ENCODE measurements at regions not wholly inside any gene's neighbourhood (a gene's known extent, or its start where the extent isn't known, plus 50 kb on each side); places are given as distances from the start of the nearest gene placed in this dataset.

- no peak for TF ChIP-seq CTCF (IDR thresholded peaks at IDR 0.05)
- intact Hi-C loops (cut with DNase I, micrococcal nuclease): no loop called here
Observed at GRCh38 chr11:37929100-37929653, 1331.1 kb upstream of the RAG2 start.

GRCh38 chr11:37926772-37927171, 1328.7 kb upstream of the RAG2 start:
- no peak for TF ChIP-seq CTCF (IDR thresholded peaks at IDR 0.05)
- H3K4me1 ChIP-seq (ENCODE audit: low read depth): no peaks in the 10 kb centered on the region
- intact Hi-C loops (cut with DNase I, micrococcal nuclease): no loop called here
- no peak for DNase-seq
- no peaks in the 10 kb centered on the region for H3K36me3 ChIP-seq (ENCODE audit: low read depth)
- H3K4me3 ChIP-seq: no peak overlapping the region
- no peak for ATAC-seq
- H3K9me3 ChIP-seq: no peaks in the 10 kb centered on the region

More at GRCh38 chr11:37929100-37929653, 1331.1 kb upstream of the RAG2 start:
- DNase-seq (no peak), ATAC-seq (no peak)
- H3K36me3 ChIP-seq (ENCODE audit: low read depth): no peaks in the 10 kb centered on the region
- H3K4me1 ChIP-seq (ENCODE audit: low read depth): no peaks in the 10 kb centered on the region
- H3K9me3 ChIP-seq: no peaks in the 10 kb centered on the region
- no peak overlapping the region for H3K4me3 ChIP-seq

GRCh38 chr11:37916331-37916730, 1318.3 kb upstream of the RAG2 start:
- no peaks in the 10 kb centered on the region for H3K4me1 ChIP-seq (ENCODE audit: low read depth)
- intact Hi-C loops (cut with DNase I, micrococcal nuclease): no loop called here
- H3K36me3 ChIP-seq (ENCODE audit: low read depth): no peaks in the 10 kb centered on the region
- no peaks in the 10 kb centered on the region for H3K9me3 ChIP-seq
- no peak overlapping the region for H3K4me3 ChIP-seq
- TF ChIP-seq CTCF (IDR thresholded peaks at IDR 0.05): no peak
- ATAC-seq: no peak
- no peak for DNase-seq

GRCh38 chr11:37914859-37915258, 1316.8 kb upstream of the RAG2 start:
- intact Hi-C loops (cut with DNase I, micrococcal nuclease): no loop called here
- no peak for ATAC-seq
- Histone ChIP-seq H3K9me3 (no peaks in the 10 kb centered on the region), H3K4me3 (no peak overlapping the region), H3K4me1 (ENCODE audit: low read depth) (no peaks in the 10 kb centered on the region), H3K36me3 (ENCODE audit: low read depth) (no peaks in the 10 kb centered on the region)
- no peak for TF ChIP-seq CTCF (IDR thresholded peaks at IDR 0.05)
- DNase-seq: no peak

GRCh38 chr11:37908219-37908548, 1310.1 kb upstream of the RAG2 start:
- DNase-seq (no peak), ATAC-seq (no peak)
- intact Hi-C loops (cut with DNase I, micrococcal nuclease): no loop called here
- H3K4me3 ChIP-seq: no peak overlapping the region
- H3K9me3 ChIP-seq: no peaks in the 10 kb centered on the region
- no peaks in the 10 kb centered on the region for H3K4me1 ChIP-seq (ENCODE audit: low read depth)
- TF ChIP-seq CTCF (IDR thresholded peaks at IDR 0.05): no peak
- no peaks in the 10 kb centered on the region for H3K36me3 ChIP-seq (ENCODE audit: low read depth)

Data from mucosa of descending colon (tissue), 3 donors.